Pancreas (tissue), 10 donors: ENCODE measurements at regions not wholly inside any gene's neighbourhood (a gene's known extent, or its start where the extent isn't known, plus 50 kb on each side); places are given as distances from the start of the nearest gene placed in this dataset.

Source experiments
- ATAC-seq, 4 donors: fragments of 200-7000 bp; cut with Tn5 transposase; one replicate each; pipeline versions ENCODE4 v1.8.0 to v1.9.1; 2020; ENCODE audit warnings: mild to moderate bottlenecking in 4 of 4, moderate library complexity in 4 of 4
- DNase-seq, 6 donors: peaks; one replicate each; pipeline ENCODE4 v3.0.0-alpha.2; 2020
- FAIRE-seq: peaks from 2 replicates; lab custom pipeline; 2012; peaks lifted over from hg19 to GRCh38; lab: Jason Lieb, UNC
- H3K27ac ChIP-seq, 4 donors: fragments of 200-600 bp; sonication (generic); 1 replicate in 3 of 4; 2 replicates in 1 of 4; pipeline versions ENCODE4 v1.5.0 to v1.8.0; 2020
- H3K27me3 ChIP-seq, 4 donors: fragments of 200-600 bp; one replicate each; pipeline ENCODE4 v1.8.0; 2021
- H3K36me3 ChIP-seq, 3 donors: fragments of 200-600 bp; sonication (generic) in 1 of 3; one replicate each; pipeline versions ENCODE4 v1.5.0 to v1.8.0; 2020 to 2021
- H3K4me1 ChIP-seq, 3 donors: fragments of 200-600 bp; one replicate each; pipeline ENCODE4 v1.8.0; 2021
- H3K4me3 ChIP-seq, 4 donors: fragments of 200-600 bp; sonication (generic) in 2 of 4; one replicate each; pipeline versions ENCODE4 v1.5.0 to v1.8.0; 2020 to 2021
- H3K9me3 ChIP-seq, 4 donors: fragments of 200-600 bp; one replicate each; pipeline ENCODE4 v1.8.0; 2021
- WGBS, 2 donors: extraction: QIAGEN DNeasy Blood & Tissue Kit; methylation state at CpG; one replicate each; pipeline ENCODE4 v1.1.7; 2013; 5-methylcytosine and 5-hydroxymethylcytosine counted together
- intact Hi-C, 3 donors: fragments of 100-400 bp; cut with DNase I; formaldehyde crosslinking; loops; one replicate each; pipeline versions ENCODE4 v1.11.1 to v1.14.2; 2022
- TF ChIP-seq, protein P1 (sequence below), 4 donors: fragments of 200-600 bp; sonication (generic) in 3 of 4; IDR thresholded peaks; one replicate each; pipeline versions ENCODE4 v1.5.0 to v1.8.0; 2021; ENCODE audit warnings: antibody characterized with exemption in 4 of 4
- donor health status: healthy with polysubstance abuse.
- donor health status: DM: no; HTN: no; CAD: no; lungs with moderate emphysema.
- donor health status: DM: no; HTN: no; CAD: no.
- donor health status: control.
- donor health status: control.
- donor health status: Bipolar disorder and iron deficiency.
- donor health status: DM: yes; HTN: yes; CAD: no.
- donor health status: DM: no; HTN: no; CAD: no.
- donor health status: DM: no; HTN: no; CAD: no.
- donor health status: DM: yes; HTN: yes; CAD: no.

DNA sequence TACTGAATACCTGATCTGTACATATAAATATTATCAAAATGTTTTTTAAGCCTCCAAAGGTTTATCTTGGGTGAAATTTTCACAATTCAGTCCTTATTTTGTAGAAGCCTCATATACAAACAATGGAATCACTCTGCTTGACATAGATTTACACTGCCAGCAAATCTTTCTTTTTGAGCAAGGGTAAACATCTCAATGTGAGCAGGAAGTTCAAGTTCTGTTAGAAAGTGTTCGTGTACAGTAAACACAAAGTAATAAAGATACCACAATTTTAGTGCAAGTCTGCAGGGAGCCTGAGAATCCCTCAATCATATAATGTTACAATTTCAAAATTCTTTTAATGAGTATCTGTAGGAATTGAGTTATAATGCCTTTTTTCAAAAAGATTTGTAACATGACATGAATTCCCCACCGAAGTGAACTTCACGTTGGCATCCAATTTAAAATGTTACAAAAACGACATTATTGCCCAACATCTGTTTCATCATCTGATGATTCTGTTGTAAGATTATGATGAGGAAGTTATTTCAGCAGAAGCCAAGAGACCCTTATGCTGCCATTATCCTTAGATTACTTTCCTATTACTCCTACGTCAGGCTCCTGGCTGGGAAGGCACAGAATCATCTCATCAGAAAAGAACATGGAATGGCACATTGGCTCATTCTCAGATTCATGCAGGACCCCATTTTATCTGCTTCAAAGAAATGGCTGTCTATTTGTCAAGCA, 283.9 kb upstream of the ACVR2A start:
- no peaks in the 10 kb centered on the region for H3K36me3 ChIP-seq
- peak in 1 of 4 donors; percentile 51 for ATAC-seq
- intact Hi-C loops = no loop called here
- DNase-seq = no peak
- 55 to 60% methylated on average over 5 of the region's 5 CpGs for WGBS, 2 donors
- no peaks in the 10 kb centered on the region for H3K27me3 ChIP-seq
- no peaks in the 10 kb centered on the region for H3K4me1 ChIP-seq
- no peak overlapping the region for H3K27ac ChIP-seq
- no peaks in the 10 kb centered on the region for H3K9me3 ChIP-seq
- FAIRE-seq = no peak
- H3K4me3 ChIP-seq = no peak overlapping the region
- TF ChIP-seq, protein P1, sequence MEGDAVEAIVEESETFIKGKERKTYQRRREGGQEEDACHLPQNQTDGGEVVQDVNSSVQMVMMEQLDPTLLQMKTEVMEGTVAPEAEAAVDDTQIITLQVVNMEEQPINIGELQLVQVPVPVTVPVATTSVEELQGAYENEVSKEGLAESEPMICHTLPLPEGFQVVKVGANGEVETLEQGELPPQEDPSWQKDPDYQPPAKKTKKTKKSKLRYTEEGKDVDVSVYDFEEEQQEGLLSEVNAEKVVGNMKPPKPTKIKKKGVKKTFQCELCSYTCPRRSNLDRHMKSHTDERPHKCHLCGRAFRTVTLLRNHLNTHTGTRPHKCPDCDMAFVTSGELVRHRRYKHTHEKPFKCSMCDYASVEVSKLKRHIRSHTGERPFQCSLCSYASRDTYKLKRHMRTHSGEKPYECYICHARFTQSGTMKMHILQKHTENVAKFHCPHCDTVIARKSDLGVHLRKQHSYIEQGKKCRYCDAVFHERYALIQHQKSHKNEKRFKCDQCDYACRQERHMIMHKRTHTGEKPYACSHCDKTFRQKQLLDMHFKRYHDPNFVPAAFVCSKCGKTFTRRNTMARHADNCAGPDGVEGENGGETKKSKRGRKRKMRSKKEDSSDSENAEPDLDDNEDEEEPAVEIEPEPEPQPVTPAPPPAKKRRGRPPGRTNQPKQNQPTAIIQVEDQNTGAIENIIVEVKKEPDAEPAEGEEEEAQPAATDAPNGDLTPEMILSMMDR (IDR thresholded peaks at IDR 0.05) = no peak

DNA sequence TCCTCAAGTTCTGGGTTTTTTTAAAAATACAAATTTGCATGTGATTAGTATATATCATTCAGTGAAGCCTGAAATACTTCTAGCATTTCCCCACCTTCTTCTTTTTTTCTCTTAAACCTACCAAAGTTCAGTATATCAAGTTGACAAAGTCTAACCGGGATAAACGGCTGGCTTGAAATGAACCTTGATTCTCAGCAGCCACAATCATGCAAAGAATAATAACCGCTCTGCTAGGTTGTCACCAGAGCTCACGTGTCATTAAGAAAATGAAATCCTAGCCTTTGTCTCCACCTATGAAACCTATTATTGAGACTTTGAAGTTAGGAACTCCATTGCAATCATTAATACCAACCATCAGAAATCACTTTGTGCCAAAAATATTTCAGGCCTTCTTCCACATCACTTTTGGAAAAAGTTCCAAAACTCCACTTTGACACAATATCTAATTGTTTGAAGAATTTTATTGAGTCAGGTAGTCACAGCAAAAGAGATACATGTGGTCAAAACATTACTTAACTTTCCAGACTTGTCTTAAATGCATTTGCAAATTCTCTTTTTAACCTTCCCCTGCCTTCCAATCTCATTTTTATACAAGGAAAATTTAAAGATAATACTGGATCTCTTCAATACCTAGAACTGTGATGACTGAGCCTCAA, 285.6 kb upstream of the ACVR2A start:
- Histone ChIP-seq H3K4me1 (no peaks in the 10 kb centered on the region), H3K27me3 (no peaks in the 10 kb centered on the region), H3K9me3 (no peaks in the 10 kb centered on the region), H3K27ac (no peak overlapping the region), H3K4me3 (no peak overlapping the region), H3K36me3 (no peaks in the 10 kb centered on the region)
- 91 to 93% methylated on average over 4 of the region's 4 CpGs for WGBS, 2 donors
- FAIRE-seq = no peak
- DNase-seq = no peak
- intact Hi-C loops = no loop called here
- no peak for ATAC-seq
- TF ChIP-seq, protein P1 (IDR thresholded peaks at IDR 0.05) = no peak

DNA sequence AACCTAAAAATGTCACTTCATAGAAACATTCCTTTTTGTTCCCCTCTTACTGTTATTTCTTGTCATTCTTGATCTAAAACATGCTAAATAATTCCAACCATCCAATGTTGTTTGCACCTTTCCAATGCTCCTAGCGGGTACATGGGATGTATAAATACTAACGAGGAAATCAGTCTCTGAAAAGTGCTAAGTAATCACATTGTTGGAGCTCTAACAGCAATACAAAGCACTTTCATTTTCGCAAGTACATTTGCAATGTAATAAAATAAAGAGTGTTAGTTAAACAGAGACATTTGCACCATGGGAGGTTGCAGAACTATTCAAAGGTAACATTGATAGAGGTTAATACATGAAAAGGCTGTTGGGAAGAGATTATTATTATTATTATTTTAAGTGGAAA, 286.2 kb upstream of the ACVR2A start:
- H3K9me3 ChIP-seq = no peaks in the 10 kb centered on the region
- intact Hi-C loops = no loop called here
- FAIRE-seq (no peak), DNase-seq (no peak), ATAC-seq (no peak)
- TF ChIP-seq, protein P1 (IDR thresholded peaks at IDR 0.05) = no peak
- 85 to 87% methylated on average over 3 of the region's 3 CpGs for WGBS, 2 donors
- no peaks in the 10 kb centered on the region for H3K4me1 ChIP-seq
- H3K27ac ChIP-seq = no peak overlapping the region
- no peaks in the 10 kb centered on the region for H3K36me3 ChIP-seq
- H3K27me3 ChIP-seq = no peaks in the 10 kb centered on the region
- H3K4me3 ChIP-seq = no peak overlapping the region

DNA sequence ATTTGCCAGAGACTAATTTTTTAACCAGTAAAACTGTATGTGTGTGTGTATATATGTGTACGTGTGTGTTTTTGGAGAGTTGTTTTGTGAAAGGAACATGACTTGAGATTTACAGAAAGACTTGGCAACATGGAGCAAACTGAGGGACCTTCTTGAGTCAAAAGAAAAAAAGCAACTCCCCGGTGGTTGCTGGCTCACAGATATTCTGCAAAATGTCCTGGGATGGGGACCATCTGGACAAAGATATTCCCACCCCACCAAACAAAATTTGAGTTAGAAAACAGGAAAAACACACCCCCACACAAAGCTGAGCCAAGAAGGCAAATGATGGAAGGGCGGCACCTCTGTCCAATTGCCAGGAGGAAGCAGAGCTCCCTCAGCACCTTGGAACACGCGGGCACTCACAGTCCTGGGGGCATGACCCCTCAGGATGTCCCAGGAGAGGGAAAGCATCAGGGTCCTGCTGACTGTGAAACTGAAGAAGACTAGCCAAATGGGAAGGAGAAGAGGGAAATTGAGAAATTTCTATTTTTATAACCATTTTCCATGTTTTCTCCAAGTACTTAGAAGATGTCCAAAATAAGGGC, 290.2 kb upstream of the ACVR2A start:
- WGBS, 2 donors = 78 to 79% methylated on average over 5 of the region's 5 CpGs
- intact Hi-C loops = no loop called here
- TF ChIP-seq, protein P1 (IDR thresholded peaks at IDR 0.05) = no peak
- Histone ChIP-seq H3K36me3 (no peaks in the 10 kb centered on the region), H3K27ac (no peak overlapping the region), H3K27me3 (no peaks in the 10 kb centered on the region), H3K4me3 (no peak overlapping the region), H3K9me3 (no peaks in the 10 kb centered on the region), H3K4me1 (no peaks in the 10 kb centered on the region)
- ATAC-seq = no peak
- FAIRE-seq = no peak
- DNase-seq = no peak
